HG03457 (cell line): ENCODE measurements at regions not wholly inside any gene's neighbourhood (a gene's known extent, or its start where the extent isn't known, plus 50 kb on each side); places are given as distances from the start of the nearest gene placed in this dataset.
A peak's percentile ranks its signal among the peaks of the same experiment; 100 is the strongest.

Experiments used
- ATAC-seq: cut with Tn5 transposase; IDR thresholded peaks from one replicate; pipeline ENCODE4 v1.9.1; 2021; ENCODE audit warnings: moderate number of reproducible peaks; ENCODE audit not compliant: unreplicated experiment

DNA sequence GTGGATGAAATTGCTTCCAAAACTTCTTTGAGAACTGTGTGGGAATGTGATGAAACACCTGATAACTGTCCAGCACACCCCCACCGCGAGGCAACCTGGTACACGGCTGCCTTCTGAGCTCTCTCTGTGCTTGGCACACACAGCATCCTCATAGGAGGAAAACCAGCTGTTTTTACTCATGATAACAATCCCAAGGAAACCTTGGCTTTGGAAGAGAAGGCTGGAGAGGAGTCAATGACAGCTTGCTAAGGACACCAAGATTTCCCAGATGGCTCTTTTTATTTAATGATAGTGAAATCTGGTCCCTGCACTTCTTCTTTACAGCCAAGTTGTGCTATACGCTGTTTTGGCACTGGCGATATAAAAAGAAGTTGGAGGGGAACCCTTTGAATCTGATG, 232.5 kb upstream of the FN1 start:
- ATAC-seq, result no peak

DNA sequence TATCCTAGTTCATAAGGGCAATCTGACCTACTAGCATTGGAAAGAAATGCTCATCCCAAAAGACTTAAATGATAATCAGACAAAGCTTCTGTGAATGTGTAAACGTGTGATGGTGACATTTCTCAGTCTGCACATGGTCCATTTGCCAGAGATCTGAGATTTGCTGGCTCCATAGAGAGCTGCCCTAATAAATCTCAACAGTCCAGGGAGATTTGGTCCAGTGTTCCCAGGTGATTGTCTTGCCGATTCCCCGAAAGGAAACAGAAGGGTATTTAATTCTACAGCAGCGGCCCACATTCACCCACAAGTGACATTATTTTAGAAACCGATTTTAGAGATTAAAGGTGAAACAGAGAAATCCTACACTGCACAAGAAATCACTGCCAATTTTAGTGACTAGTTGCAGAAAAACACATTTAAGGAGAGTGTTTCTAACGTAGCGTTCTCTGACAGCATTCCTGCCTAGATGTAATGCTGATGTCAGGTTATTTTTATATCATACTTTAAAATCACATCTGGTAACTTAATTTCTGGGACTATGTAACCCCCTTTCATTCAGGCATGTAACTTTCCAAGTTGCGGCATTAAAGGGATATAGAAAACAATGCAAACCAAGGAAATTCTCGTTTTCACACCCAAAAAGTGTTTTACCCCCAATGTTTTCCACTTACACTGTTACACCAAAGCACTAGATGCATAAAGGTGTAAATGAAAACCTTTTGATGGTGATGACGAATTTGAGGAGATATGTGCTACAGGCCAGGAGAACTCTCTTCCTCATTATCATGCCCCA, 231.9 kb upstream of the FN1 start:
- no peak for ATAC-seq

DNA sequence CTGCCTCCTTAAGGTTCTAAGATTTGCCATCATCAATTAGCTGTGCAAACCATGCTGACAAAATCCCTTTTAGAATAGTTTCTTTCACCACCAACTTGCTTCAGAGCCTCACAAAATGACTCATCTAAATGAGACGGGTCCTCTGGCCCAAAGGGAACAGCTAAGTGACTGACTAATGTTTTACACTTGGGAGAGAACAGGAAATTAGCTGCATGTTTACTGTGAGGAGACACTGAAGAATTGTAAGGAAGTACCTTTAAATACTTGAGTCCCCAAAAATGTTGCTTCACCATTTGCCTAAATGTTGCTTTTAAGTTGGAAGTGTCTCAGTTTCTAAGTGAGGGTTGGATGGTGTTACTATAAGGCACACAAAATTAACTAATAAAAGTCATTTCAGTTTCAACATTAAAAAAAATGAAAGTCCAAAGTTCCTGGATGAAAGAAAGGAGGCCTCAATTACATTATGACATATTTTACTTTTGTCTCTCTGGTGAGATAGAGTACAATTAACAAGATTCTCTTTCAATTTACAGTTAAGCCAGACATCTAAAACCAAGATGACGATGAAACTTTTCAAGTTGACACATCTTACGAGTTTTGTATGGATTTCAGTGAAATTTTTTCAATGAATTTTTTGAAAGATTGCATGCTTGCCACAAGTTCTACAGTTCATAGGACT, 229.1 kb upstream of the FN1 start:
- ATAC-seq, result peak; percentile 89

DNA sequence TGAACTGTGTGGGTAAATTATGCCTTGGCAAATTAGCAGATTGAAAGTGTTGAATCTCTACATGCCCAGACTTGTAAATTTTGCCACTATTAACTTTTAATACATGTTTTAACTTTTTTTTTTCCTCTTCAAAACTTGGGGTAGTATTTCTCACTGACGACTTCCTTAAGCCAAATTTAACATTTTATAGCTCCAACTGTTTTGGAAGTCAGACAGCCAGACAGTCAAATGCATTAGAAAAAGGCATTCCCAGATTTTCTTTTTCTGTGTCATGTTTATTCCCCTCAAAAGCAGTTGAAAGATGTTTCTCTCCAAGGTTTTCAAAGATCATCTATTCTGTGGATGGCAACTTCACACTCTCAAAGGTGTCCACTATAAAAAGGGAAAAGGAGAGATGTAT, 226.8 kb upstream of the FN1 start:
- ATAC-seq, result no peak

DNA sequence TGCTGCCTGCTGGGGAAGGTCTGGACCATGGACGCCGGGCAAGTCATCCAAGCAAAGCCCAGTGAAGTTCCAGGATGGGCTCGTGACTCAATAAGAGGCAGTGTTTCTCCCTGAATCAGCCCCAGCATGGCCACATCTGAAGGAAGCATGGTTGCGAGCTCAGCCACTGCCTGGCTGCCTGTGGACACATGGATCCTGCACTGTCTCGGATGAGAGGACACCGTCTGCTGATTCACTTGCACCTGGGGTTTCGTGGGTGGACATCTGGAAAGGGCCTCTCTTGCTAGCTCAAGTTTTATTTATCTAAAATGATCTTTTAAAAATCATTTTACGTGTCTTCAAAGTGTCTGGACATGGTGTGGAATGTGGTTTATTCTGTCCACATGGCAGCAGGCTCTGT, 224.8 kb upstream of the FN1 start:
- ATAC-seq, result no peak

DNA sequence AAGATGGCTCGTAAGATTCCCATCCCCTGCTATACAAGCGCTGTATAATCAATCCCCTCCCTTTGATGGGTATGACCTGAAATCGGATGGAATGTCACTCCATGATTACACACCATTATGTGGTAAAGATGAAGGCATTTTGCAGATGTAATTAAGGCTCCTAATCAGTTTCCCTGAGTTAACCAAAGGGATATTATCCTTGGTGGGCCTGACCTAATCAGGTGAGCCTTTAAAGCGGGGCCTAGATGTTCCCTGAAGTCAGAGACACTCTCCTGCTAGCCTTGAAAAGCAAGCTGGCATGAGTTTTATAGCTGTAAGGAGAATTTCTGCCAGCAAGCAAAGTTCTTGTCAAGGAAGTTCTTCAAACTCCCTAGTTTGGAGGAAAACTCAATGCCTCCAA, 223.8 kb upstream of the FN1 start:
- no peak for ATAC-seq

DNA sequence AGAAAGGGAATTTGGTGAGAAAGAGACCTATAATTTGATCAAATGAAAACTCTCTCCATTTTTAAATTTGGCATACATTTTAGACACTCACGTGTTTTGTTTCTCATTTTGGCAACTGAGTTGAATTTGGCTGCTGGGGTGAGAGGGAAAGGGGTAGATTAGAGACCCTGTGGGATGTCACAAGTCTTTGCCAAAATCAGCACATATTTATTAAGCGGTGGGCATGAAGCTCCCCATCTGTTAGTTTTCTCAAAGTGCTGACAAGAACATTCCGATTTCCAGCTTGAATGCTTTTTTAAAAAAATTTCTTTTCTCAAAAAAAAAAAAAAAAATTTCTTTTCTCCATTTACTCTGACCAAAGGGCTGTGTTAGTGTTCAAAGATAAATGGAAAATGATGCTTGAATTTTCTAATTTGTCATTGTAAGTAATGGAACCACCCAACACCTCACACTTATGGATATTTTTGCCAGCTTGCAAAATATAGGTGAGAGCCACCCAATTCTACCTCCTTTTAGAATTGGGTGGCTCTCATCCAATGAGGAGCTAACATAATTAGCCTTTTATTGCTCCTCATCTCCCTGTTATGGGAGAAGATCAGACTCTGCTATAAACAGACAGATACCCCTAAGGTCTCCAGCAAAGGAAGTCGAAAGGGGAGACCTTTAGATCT, 222.9 kb upstream of the FN1 start:
- ATAC-seq, result no peak

DNA sequence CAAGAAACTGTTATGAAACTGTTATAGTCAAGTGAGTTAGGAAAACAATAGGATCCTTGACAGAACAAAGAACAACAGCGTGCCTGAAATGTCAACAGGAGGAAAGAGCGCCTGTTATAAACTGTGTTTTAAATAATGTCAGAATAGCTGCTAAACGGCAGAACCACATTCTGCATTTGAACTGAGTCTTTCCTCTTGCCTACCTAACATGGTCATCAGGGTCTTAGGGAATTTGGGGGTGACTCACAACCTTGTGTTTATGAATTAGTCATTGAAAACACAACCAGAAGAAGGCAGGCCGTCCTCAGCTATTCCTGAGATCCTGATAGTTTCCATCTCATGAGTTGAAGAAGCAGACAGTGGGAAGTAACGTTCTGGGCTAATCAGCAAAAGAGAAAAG, 222.0 kb upstream of the FN1 start:
- no peak for ATAC-seq

DNA sequence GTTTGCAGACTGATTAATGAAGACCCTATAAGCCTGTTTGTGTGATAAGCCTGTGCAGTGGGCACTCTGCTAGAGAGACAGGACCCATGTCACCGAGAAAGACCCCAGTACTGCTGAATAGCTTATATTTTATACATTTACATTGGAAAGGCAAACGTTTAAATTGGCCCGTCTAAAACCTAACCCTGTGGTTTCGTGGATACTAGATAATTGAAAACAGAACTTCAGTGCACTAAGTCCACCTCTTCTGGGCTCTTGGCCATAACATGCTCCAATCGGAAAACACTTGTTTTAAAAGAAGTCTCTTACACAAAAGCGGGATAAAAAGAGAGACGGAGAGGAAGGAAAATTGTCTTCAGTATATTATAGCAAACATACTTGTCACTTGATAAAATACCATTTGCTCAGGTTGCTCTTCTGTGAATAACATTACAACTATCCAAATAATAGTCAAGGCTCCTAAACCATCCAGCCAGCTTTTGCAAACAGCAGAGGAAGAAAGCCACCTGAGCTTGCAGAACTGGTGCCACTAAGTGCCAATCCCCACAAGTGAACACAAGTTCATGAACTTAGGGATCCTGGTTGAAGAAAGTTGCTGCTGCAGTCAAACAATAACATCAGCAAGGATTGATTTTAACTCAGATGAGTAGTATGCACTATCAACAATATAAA, 218.4 kb upstream of the FN1 start:
- ATAC-seq, result no peak

DNA sequence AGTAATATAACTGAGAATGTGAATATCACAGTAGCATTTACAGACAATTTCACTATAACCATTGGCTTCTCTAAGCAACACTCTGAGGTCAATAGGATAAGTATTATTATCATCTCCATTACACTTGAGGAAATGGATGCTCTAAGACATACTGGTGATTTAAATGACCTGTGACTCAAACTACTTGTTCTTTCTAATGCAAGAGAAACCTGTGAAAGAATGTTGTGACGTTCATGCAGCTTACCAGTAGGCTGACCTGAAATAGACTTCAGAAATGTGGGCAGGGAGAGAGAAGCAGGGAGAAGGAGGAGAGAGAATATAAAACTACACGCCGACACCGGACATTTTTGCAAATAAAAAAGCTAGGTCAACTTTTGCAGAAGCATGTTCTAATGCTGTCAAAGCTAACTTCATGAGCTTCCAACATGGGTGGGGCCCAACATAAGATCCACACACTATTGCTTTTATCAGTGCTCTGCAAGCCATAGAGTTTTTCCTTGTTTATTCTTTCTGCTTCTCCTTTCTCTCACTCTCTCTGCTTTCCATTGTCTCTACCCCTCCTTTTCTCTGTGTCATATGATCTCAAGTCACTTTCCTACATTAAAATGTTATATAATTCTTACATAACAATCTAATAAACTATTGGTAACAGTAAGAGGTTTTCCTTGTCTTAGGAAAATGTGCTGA, 217.6 kb upstream of the FN1 start:
- no peak for ATAC-seq

DNA sequence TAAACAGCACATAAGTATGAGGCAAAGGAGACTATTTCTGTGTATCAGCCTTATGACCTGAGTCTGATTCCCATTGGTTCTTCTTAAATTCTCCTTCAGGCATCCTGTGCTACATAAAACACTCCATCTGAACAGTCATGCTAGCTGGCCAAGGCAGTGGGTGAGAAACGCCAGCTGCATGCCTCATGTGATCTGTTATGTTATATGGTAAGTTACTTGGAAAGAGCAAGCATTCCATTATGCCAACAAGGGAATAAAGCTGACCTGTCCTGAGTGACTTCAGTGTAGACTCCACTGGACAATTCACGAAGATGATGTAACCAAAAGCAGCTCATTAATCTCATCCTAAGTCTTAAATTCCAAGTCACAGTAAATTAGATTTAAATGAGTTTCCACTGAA, 216.5 kb upstream of the FN1 start:
- no peak for ATAC-seq

DNA sequence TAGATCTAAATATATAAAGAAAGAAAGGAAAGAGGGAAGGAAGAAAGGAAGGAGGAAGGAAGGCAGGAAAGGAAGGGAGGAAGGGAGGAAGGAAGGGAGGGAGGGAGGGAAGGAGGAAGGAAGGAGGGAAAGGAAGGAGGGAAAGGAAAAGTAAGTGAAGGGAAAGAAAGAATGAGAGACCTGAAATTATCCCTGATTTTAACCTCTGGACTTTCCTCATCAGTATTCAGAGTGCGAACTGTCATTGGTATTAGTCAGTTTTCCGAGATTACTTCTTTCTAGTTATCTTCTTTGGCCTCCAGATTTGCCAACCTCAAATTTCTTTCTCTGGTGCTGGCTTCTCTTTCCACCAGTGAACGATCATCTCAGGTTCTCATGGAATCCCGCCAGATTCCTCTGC, 215.5 kb upstream of the FN1 start:
- ATAC-seq, result no peak

DNA sequence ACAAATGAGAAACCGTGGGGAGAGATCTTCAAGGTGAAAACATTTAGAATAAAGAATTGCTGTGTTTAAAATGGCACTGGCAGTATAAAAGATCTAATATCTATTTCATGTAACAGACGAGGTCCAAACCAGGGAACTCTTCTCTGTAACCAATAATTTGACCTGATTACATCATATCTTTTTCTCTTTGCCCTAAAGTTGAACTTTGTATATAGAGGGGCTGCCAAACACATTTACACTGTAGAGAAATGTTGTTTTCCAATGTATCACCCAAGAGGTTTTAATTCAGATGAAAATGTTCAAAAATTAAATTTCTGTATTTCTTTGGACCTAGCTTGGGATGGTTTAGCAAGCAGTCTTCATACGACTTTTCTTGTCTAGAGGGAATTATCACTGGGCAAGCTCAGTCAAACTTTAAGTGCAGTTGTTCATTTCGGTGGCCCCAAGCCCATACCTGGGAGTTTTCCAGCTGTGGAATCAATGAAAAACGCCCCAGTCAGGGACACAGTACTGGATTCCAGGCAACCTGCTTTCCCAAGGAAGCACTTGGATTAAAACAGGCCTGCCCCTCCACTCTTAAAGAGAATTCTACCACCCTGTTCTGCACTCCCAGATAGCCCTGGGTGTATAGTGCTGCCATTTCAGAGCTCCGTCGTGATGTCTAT, 208.5 kb upstream of the FN1 start:
- no peak for ATAC-seq

DNA sequence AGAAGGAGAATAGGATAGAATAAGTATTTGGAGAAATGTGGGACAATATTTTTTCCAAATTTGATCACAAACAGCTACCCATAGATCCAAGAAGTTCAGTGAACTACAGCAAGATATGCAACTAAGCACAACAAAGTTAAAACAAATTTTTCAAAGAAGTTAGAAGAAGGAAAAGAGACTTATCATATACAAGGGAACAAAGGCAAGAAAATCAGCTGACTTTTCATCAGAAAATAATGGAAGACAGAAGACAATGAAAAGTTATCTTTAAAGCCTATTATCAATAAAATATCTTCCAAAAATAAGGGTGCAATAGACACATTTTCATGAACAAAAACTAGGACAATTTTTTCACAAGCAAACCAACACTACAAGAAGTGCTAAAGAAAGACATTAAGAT, 202.8 kb upstream of the FN1 start:
- ATAC-seq, result no peak

DNA sequence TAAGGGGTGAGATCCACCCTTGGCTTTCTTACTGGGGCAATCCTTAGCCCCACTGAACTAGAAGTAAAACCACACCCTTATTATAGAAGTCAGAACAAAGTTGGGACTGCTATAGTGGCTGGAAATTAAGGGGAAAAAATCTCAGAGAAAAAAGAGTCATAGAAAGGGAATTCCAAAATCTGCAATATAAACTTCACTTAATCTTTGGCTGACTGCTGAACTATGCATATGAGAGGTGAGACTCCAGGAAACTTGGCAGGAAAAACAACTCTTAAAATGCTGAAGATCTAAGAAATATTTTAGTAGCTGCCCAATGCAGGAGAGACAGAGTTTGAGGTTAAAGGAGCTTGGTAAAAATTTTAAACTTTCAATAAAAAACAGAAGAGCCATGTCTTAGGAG, 201.8 kb upstream of the FN1 start:
- ATAC-seq, result no peak

DNA sequence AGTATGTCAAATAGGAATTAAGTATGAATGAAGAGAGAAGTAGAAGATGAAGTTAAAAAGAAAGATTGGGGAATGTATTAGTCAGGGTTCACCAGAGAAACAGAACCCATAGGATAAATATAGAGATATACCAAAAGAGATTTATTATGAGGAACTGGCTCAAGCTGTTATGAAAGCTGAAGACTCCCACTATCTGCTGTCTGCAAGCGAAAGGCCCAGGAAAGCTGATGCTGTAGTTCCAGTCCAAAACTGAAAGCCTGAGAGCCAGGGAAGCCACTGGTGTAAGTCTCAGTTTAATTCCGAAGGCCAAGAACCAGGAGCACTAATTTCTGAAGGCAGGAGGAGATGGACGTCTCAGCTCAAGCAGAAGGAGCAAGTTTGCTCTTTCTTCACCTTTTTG, 200.9 kb upstream of the FN1 start:
- no peak for ATAC-seq

DNA sequence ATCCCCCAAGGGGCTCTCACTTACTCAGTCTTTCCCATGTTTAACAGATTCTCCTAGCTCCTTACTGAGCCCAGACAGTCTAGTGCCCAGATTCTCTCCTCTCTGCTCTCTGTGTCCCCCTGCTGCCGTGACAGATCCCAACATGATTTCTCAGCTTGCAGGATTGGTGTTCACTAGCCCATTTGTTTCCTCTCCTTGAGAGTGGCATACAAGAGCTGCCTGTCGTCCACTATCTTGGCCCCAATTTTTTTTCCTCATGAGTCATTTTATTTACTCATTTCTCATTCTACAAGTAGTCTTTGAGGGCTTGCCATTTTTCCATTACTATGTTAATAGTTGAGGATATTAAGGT, 199.9 kb upstream of the FN1 start:
- ATAC-seq, result no peak

DNA sequence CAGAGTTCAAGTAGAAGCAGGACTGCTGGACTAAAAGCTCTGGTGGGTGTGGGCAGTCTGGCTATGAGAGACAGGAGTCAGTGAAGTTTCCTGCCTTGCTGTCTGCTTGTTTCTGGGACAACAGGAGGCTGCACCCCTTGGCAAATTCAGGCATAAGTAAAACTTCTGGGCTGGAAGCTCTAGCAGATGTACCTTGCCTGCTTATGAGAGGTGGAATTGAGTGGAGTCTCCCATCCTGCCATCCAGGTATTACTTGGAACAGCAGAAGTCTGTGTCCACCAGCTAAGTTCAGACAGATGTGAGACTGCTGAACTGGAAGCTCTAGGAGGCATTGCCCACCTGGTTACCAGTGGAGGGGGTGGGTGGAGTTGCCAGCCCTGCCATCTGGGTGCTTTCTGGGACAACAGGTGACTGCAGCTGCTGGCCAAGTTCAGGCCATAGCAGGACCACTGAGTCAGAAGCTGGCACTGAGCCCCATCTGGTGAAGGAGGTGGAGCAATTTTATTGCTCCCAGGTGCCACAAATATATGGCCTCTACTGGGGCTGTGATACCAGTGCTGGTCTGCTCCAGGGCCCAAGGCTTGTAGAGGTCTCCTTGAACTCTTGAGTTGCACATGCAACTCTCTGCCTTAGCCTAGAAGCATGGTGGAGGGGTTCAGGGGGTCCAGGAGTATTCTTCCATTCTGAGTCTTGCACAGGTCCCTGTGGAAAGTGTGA, 199.4 kb upstream of the FN1 start:
- no peak for ATAC-seq

DNA sequence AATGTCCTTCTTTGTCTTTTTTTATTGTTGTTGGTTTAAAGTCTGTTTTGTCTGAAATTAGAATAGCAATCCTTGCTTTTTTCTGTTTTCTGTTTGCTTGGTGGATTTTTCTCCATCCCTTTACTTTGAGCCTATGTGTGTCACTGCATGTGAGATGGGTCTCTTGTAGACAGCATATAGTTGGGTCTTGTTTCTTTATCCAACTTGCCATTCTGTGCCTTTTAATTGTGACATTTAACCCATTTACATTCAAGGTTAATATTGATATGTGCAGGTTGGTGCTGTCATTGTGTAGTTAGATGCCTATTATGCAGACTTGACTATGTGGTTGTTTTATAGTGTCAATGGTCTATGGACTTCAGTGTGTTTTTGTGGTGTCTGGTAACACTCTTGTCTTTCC, 197.5 kb upstream of the FN1 start:
- ATAC-seq, result no peak

DNA sequence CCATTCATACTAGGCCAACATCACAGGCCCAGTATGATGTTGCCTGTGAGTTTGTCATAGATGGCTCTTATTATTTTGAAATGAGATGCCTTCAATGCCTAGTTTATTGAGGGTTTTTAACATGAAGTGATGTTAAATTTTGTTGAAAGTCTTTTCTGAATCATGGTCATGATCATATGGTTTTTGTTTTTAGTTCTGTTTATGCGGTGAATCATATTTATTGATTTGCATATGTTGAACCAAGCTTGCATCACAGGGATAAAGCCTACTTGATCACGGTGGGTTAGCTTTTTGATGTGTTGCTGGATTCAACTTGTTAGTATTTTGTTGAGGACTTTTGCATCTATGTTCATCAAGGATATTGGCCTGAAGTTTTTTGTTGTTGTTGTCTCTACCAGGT, 195.8 kb upstream of the FN1 start:
- ATAC-seq, result no peak
